NCI-H1092 treated with DMSO at 0.1 percent for 48 hours (cell line): ENCODE measurements at regions not wholly inside any gene's neighbourhood (a gene's known extent, or its start where the extent isn't known, plus 50 kb on each side); places are given as distances from the start of the nearest gene placed in this dataset.

ENCODE experiments used
- DNase-seq: peaks from one replicate; lab custom pipeline; 2025; lab: John Stamatoyannopoulos, UW

- DNase-seq = no peak
Measured at GRCh38 chr1:117809764-117810163, 119.7 kb downstream of the GDAP2 start.

DNA sequence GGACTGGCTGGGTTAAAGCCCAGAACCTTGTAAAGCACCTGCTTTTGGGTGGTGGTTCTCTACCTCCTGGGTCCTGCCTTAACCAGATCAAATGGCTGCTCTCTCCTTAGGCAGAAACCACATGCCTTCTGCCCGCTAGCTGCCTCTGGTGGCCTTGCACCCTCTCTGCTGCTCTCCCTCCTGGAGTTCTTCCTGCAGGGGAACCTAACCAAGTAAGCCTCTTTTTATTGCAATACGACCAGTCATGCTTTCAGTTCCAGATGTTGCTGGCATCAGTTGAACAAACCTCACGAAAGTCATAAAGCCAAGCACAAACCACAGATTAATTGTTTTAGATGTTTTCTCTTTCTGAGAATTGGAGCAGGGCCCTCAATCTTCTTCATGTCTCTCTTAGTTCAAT lies 118.9 kb downstream of the GDAP2 start:
- no peak for DNase-seq

GRCh38 chr1:117812869-117813511 lies 116.4 kb downstream of the GDAP2 start:
- no peak for DNase-seq
